RWPE2 (cell line): ENCODE measurements at regions not wholly inside any gene's neighbourhood (a gene's known extent, or its start where the extent isn't known, plus 50 kb on each side); places are given as distances from the start of the nearest gene placed in this dataset.

Experiments
- ATAC-seq: fragments of 200-7000 bp; cut with Tn5 transposase; 3 replicates; pipeline ENCODE4 v1.9.1; 2021; ENCODE audit warnings: low read depth
- DNase-seq: peaks from one replicate; pipeline ENCODE4 v3.0.0-alpha.2; 2020; ENCODE audit warnings: low spot score
- H3K27ac ChIP-seq: fragments of 450-650 bp; 2 replicates; pipeline ENCODE4 v1.5.1; 2017; ENCODE audit warnings: mild to moderate bottlenecking; ENCODE audit not compliant: poor library complexity, severe bottlenecking
- H3K27me3 ChIP-seq: fragments of 250-450 bp; sonication (Bioruptor Pico); 2 replicates; pipeline ENCODE4 v1.5.1; 2021; ENCODE audit warnings: mild to moderate bottlenecking, moderate library complexity; ENCODE audit not compliant: insufficient read depth, poor library complexity, severe bottlenecking
- H3K36me3 ChIP-seq: fragments of 250-450 bp; sonication (Bioruptor Pico); 2 replicates; pipeline ENCODE4 v1.5.1; 2020; ENCODE audit warnings: low read depth, mild to moderate bottlenecking, moderate library complexity
- H3K4me1 ChIP-seq: fragments of 250-450 bp; sonication (Bioruptor Pico); 2 replicates; pipeline ENCODE4 v1.5.1; 2021; ENCODE audit warnings: mild to moderate bottlenecking, moderate library complexity; ENCODE audit not compliant: insufficient read depth, poor library complexity, severe bottlenecking
- H3K4me3 ChIP-seq: fragments of 250-450 bp; sonication (Bioruptor Pico); 2 replicates; pipeline ENCODE4 v1.5.1; 2021; ENCODE audit warnings: mild to moderate bottlenecking, moderate library complexity; ENCODE audit not compliant: severe bottlenecking
- H3K9me3 ChIP-seq: fragments of 250-450 bp; sonication (Bioruptor Pico); 2 replicates; pipeline ENCODE4 v1.5.1; 2021; ENCODE audit warnings: mild to moderate bottlenecking, moderate library complexity; ENCODE audit not compliant: severe bottlenecking
- CTCF ChIP-seq: fragments of 450-650 bp; IDR thresholded peaks from one replicate; pipeline ENCODE4 v1.5.1; 2017; ENCODE audit warnings: mild to moderate bottlenecking, moderate library complexity; ENCODE audit not compliant: poor library complexity, severe bottlenecking

- Histone ChIP-seq H3K27ac (no peak overlapping the region), H3K27me3 (no peaks in the 10 kb centered on the region), H3K4me3 (no peak overlapping the region), H3K4me1 (no peaks in the 10 kb centered on the region), H3K36me3 (no peaks in the 10 kb centered on the region), H3K9me3 (no peaks in the 10 kb centered on the region)
- ATAC-seq (no peak), DNase-seq (no peak)
- no peak for TF ChIP-seq CTCF
Measured at GRCh38 chr4:62394766-62395165, 1194.6 kb downstream of the ADGRL3 start.

GRCh38 chr4:62387808-62388207, 1187.7 kb downstream of the ADGRL3 start:
- DNase-seq (no peak), ATAC-seq (no peak)
- no peak overlapping the region for H3K4me3 ChIP-seq
- H3K36me3 ChIP-seq, result no peaks in the 10 kb centered on the region
- H3K27me3 ChIP-seq, result no peaks in the 10 kb centered on the region
- H3K4me1 ChIP-seq, result no peaks in the 10 kb centered on the region
- no peak overlapping the region for H3K27ac ChIP-seq
- TF ChIP-seq CTCF, result no peak
- H3K9me3 ChIP-seq, result no peaks in the 10 kb centered on the region

- Histone ChIP-seq H3K9me3 (no peaks in the 10 kb centered on the region), H3K27me3 (no peaks in the 10 kb centered on the region), H3K4me1 (no peaks in the 10 kb centered on the region), H3K27ac (no peak overlapping the region), H3K4me3 (no peak overlapping the region), H3K36me3 (no peaks in the 10 kb centered on the region)
- DNase-seq (no peak), ATAC-seq (no peak)
- TF ChIP-seq CTCF, result no peak
Measured at GRCh38 chr4:62377700-62378099, 1177.6 kb downstream of the ADGRL3 start.

- Histone ChIP-seq H3K9me3 (no peaks in the 10 kb centered on the region), H3K27me3 (no peaks in the 10 kb centered on the region), H3K36me3 (no peaks in the 10 kb centered on the region), H3K4me1 (no peaks in the 10 kb centered on the region), H3K27ac (no peak overlapping the region), H3K4me3 (no peak overlapping the region)
- no peak for ATAC-seq
- no peak for TF ChIP-seq CTCF
- DNase-seq, result no peak
Measured at GRCh38 chr4:62377245-62377644, 1177.1 kb downstream of the ADGRL3 start.

- Histone ChIP-seq H3K4me3 (no peak overlapping the region), H3K36me3 (no peaks in the 10 kb centered on the region), H3K27me3 (no peaks in the 10 kb centered on the region), H3K27ac (no peak overlapping the region), H3K9me3 (no peaks in the 10 kb centered on the region), H3K4me1 (no peaks in the 10 kb centered on the region)
- TF ChIP-seq CTCF, result no peak
- no peak for DNase-seq
- no peak for ATAC-seq
Measured at GRCh38 chr4:62366939-62367338, 1166.8 kb downstream of the ADGRL3 start.
